ENCODE measurements at regions not wholly inside any gene's neighbourhood (a gene's known extent, or its start where the extent isn't known, plus 50 kb on each side); places are given as distances from the start of the nearest gene placed in this dataset.
"Not testable (repeated sequence)": the region's sequence is repeated elsewhere in the genome, so short reads cannot be mapped to it uniquely, and the experiment has no call there.

- DNase-seq, result no peak
Measured at GRCh38 chr5:40346901-40347300, 332.8 kb upstream of the PTGER4 start.

- DNase-seq, result not testable (repeated sequence)
Measured at GRCh38 chr5:40338434-40338833, 341.3 kb upstream of the PTGER4 start.

- DNase-seq, result no peak
Measured at GRCh38 chr5:40334242-40334635, 345.5 kb upstream of the PTGER4 start.

GRCh38 chr5:40333459-40334241 is 346.1 kb upstream of the PTGER4 start:
- no peak for DNase-seq

- DNase-seq, result no peak
Measured at GRCh38 chr5:40332970-40333369, 346.7 kb upstream of the PTGER4 start.

GRCh38 chr5:40331616-40332015 is 348.1 kb upstream of the PTGER4 start:
- no peak for DNase-seq

- DNase-seq, result peak; percentile 22
Measured at GRCh38 chr5:40321514-40321913, 358.2 kb upstream of the PTGER4 start.

GRCh38 chr5:40318395-40318794 is 361.3 kb upstream of the PTGER4 start:
- no peak for DNase-seq

GRCh38 chr5:40317023-40317422 is 362.7 kb upstream of the PTGER4 start:
- no peak for DNase-seq

GRCh38 chr5:40315126-40315525 is 364.6 kb upstream of the PTGER4 start:
- no peak for DNase-seq

- DNase-seq, result no peak
Measured at GRCh38 chr5:40314275-40314674, 365.4 kb upstream of the PTGER4 start.

GRCh38 chr5:40312205-40312604 is 367.5 kb upstream of the PTGER4 start:
- DNase-seq, result no peak

- DNase-seq, result no peak
Measured at GRCh38 chr5:40309851-40310250, 369.9 kb upstream of the PTGER4 start.

- DNase-seq, result no peak
Measured at GRCh38 chr5:40308867-40309266, 370.8 kb upstream of the PTGER4 start.

GRCh38 chr5:40307920-40308319 is 371.8 kb upstream of the PTGER4 start:
- no peak for DNase-seq

GRCh38 chr5:40306869-40307487 is 372.7 kb upstream of the PTGER4 start:
- DNase-seq, result no peak

GRCh38 chr5:40292006-40292405 is 387.7 kb upstream of the PTGER4 start:
- no peak for DNase-seq

- no peak for DNase-seq
Measured at GRCh38 chr5:40291338-40291737, 388.4 kb upstream of the PTGER4 start.

- peak; percentile 7 for DNase-seq
Measured at GRCh38 chr5:40288800-40289485, 390.8 kb upstream of the PTGER4 start.

- DNase-seq, result no peak
Measured at GRCh38 chr5:40284863-40285262, 394.9 kb upstream of the PTGER4 start.

- no peak for DNase-seq
Measured at GRCh38 chr5:40278881-40279280, 400.8 kb upstream of the PTGER4 start.

- DNase-seq, result no peak
Measured at GRCh38 chr5:40277161-40277906, 402.4 kb upstream of the PTGER4 start.

- no peak for DNase-seq
Measured at GRCh38 chr5:40276426-40277102, 403.2 kb upstream of the PTGER4 start.

Measured in DMS53 (cell line).